BLaER1 treated with 17β-estradiol and CSF1 and Interleukin-3, amounts not matched to agents 10 nM and 100 nM (cell line): ENCODE measurements at regions not wholly inside any gene's neighbourhood (a gene's known extent, or its start where the extent isn't known, plus 50 kb on each side); places are given as distances from the start of the nearest gene placed in this dataset.

Experiments used
- H3K27ac ChIP-seq, 11 experiments: shearing (Covaris generic); formaldehyde crosslinking; 2 replicates each; pipeline ENCODE4 v1.8.1; 2022
- H3K27me3 ChIP-seq, 11 experiments: shearing (Covaris generic); formaldehyde crosslinking; 2 replicates each; pipeline ENCODE4 v1.8.1; 2022
- H3K36me3 ChIP-seq, 11 experiments: shearing (Covaris generic); formaldehyde crosslinking; 2 replicates each; pipeline ENCODE4 v1.8.1; 2022
- H3K4me1 ChIP-seq, 10 experiments: shearing (Covaris generic); formaldehyde crosslinking; 2 replicates each; pipeline ENCODE4 v1.8.1; 2022
- H3K4me2 ChIP-seq, 11 experiments: shearing (Covaris generic); formaldehyde crosslinking; 2 replicates each; pipeline ENCODE4 v1.8.1; 2022
- H3K4me3 ChIP-seq, 10 experiments: shearing (Covaris generic); formaldehyde crosslinking; 2 replicates each; pipeline ENCODE4 v1.8.1; 2022
- H3K9ac ChIP-seq, 11 experiments: shearing (Covaris generic); formaldehyde crosslinking; 2 replicates each; pipeline ENCODE4 v1.8.1; 2022
- H3K9me3 ChIP-seq, 11 experiments: shearing (Covaris generic); formaldehyde crosslinking; replicated peaks in 1 of 11; 2 replicates each; pipeline ENCODE4 v1.8.1; 2022
- H4K20me1 ChIP-seq, 11 experiments: shearing (Covaris generic); formaldehyde crosslinking; 2 replicates each; pipeline ENCODE4 v1.8.1; 2022
- Cebpa-rat ChIP-seq, 11 experiments: shearing (Covaris generic); IDR thresholded peaks; 2 replicates each; pipeline ENCODE4 v1.8.1; 2022

GRCh38 chr18:56038171-56039030 lies 450.4 kb upstream of the TCF4 start:
- H3K36me3 ChIP-seq, result no peaks in the 10 kb centered on the region
- H4K20me1 ChIP-seq, result no peaks in the 10 kb centered on the region
- peaks cover 9 to 31% (median 17%) of the 10 kb centered on the region in 11 experiments for H3K9me3 ChIP-seq
- no peak overlapping the region for H3K9ac ChIP-seq
- no peak overlapping the region for H3K4me3 ChIP-seq
- H3K27me3 ChIP-seq, result no peaks in the 10 kb centered on the region
- H3K4me1 ChIP-seq, result peaks cover 0 to 17% (median 8%) of the 10 kb centered on the region in 10 experiments; a peak in 14 of 20 replicates
- H3K4me2 ChIP-seq, result peak overlapping the region in 8 of 11 experiments; percentile 18 to 61 (median 38); a peak in 15 of 22 replicates
- no peak overlapping the region; a peak in 1 of 22 replicates for H3K27ac ChIP-seq
- TF ChIP-seq Cebpa-rat (IDR thresholded peaks at IDR 0.05), result no peak

GRCh38 chr18:56036741-56037140 lies 448.7 kb upstream of the TCF4 start:
- Histone ChIP-seq H3K9me3 (peaks cover 21 to 46% (median 33%) of the 10 kb centered on the region in 11 experiments), H3K4me3 (no peak overlapping the region), H3K27me3 (no peaks in the 10 kb centered on the region), H4K20me1 (no peaks in the 10 kb centered on the region), H3K9ac (no peak overlapping the region), H3K4me1 (peaks cover 0 to 17% (median 8%) of the 10 kb centered on the region in 10 experiments; a peak in 14 of 20 replicates), H3K36me3 (no peaks in the 10 kb centered on the region), H3K4me2 (no peak overlapping the region), H3K27ac (no peak overlapping the region)
- TF ChIP-seq Cebpa-rat (IDR thresholded peaks at IDR 0.05), result no peak

- Histone ChIP-seq H4K20me1 (no peaks in the 10 kb centered on the region), H3K36me3 (no peaks in the 10 kb centered on the region), H3K4me2 (no peak overlapping the region), H3K9me3 (peaks cover 21 to 46% (median 33%) of the 10 kb centered on the region in 11 experiments), H3K27me3 (no peaks in the 10 kb centered on the region), H3K4me3 (no peak overlapping the region), H3K9ac (no peak overlapping the region), H3K4me1 (peaks cover 0 to 17% (median 8%) of the 10 kb centered on the region in 10 experiments; a peak in 14 of 20 replicates), H3K27ac (no peak overlapping the region)
- no peak for TF ChIP-seq Cebpa-rat (IDR thresholded peaks at IDR 0.05)
These were observed 447.6 kb upstream of the TCF4 start for GRCh38 chr18:56035546-56035945.

GRCh38 chr18:56034949-56035348 lies 447.0 kb upstream of the TCF4 start:
- Histone ChIP-seq H3K27ac (no peak overlapping the region), H3K4me1 (peaks cover 0 to 17% (median 8%) of the 10 kb centered on the region in 10 experiments; a peak in 14 of 20 replicates), H3K36me3 (no peaks in the 10 kb centered on the region), H3K27me3 (no peaks in the 10 kb centered on the region), H4K20me1 (no peaks in the 10 kb centered on the region), H3K4me3 (no peak overlapping the region), H3K4me2 (no peak overlapping the region), H3K9me3 (peaks cover 21 to 46% (median 33%) of the 10 kb centered on the region in 11 experiments), H3K9ac (no peak overlapping the region)
- TF ChIP-seq Cebpa-rat (IDR thresholded peaks at IDR 0.05), result no peak

- H3K9ac ChIP-seq, result no peak overlapping the region
- H3K9me3 ChIP-seq, result peaks cover 21 to 39% (median 29%) of the 10 kb centered on the region in 11 experiments
- no peaks in the 10 kb centered on the region for H3K27me3 ChIP-seq
- H3K4me3 ChIP-seq, result no peak overlapping the region
- no peak overlapping the region for H3K27ac ChIP-seq
- no peak overlapping the region for H3K4me2 ChIP-seq
- no peak for TF ChIP-seq Cebpa-rat (IDR thresholded peaks at IDR 0.05)
- H3K4me1 ChIP-seq, result no peaks in the 10 kb centered on the region
- H3K36me3 ChIP-seq, result no peaks in the 10 kb centered on the region
- H4K20me1 ChIP-seq, result no peaks in the 10 kb centered on the region
These were observed 442.1 kb upstream of the TCF4 start for GRCh38 chr18:56030060-56030459.

- no peak overlapping the region for H3K4me2 ChIP-seq
- no peaks in the 10 kb centered on the region for H3K36me3 ChIP-seq
- no peak for TF ChIP-seq Cebpa-rat (IDR thresholded peaks at IDR 0.05)
- H3K9me3 ChIP-seq, result peaks cover 13 to 23% (median 16%) of the 10 kb centered on the region in 11 experiments
- H3K27ac ChIP-seq, result no peak overlapping the region
- no peaks in the 10 kb centered on the region for H4K20me1 ChIP-seq
- no peaks in the 10 kb centered on the region for H3K27me3 ChIP-seq
- no peak overlapping the region for H3K9ac ChIP-seq
- no peaks in the 10 kb centered on the region for H3K4me1 ChIP-seq
- H3K4me3 ChIP-seq, result no peak overlapping the region
These were observed 440.5 kb upstream of the TCF4 start for GRCh38 chr18:56028514-56028913.

- no peak overlapping the region for H3K27ac ChIP-seq
These were observed 438.5 kb upstream of the TCF4 start for GRCh38 chr18:56026509-56026908.

GRCh38 chr18:56021809-56022195 lies 433.8 kb upstream of the TCF4 start:
- Histone ChIP-seq H3K4me1 (peaks cover 0 to 10% (median 8%) of the 10 kb centered on the region in 10 experiments; a peak in 12 of 20 replicates), H3K36me3 (no peaks in the 10 kb centered on the region), H3K4me2 (no peak overlapping the region), H3K9me3 (peaks cover 5 to 22% (median 12%) of the 10 kb centered on the region in 11 experiments; a peak in 13 of 22 replicates), H4K20me1 (no peaks in the 10 kb centered on the region), H3K27me3 (no peaks in the 10 kb centered on the region), H3K9ac (no peak overlapping the region), H3K4me3 (no peak overlapping the region), H3K27ac (no peak overlapping the region)
- TF ChIP-seq Cebpa-rat (IDR thresholded peaks at IDR 0.05), result no peak

More at GRCh38 chr18:56026509-56026908, 438.5 kb upstream of the TCF4 start:
- Histone ChIP-seq H3K9ac (no peak overlapping the region), H3K36me3 (no peaks in the 10 kb centered on the region), H3K4me2 (no peak overlapping the region), H3K4me1 (no peaks in the 10 kb centered on the region), H3K4me3 (no peak overlapping the region), H4K20me1 (no peaks in the 10 kb centered on the region), H3K27me3 (no peaks in the 10 kb centered on the region), H3K9me3 (peaks cover 0 to 8% (median 4%) of the 10 kb centered on the region in 11 experiments; a peak in 1 of 22 replicates)
- TF ChIP-seq Cebpa-rat (IDR thresholded peaks at IDR 0.05), result no peak

GRCh38 chr18:56021136-56021808 lies 433.3 kb upstream of the TCF4 start:
- Histone ChIP-seq H3K9me3 (peaks cover 5 to 22% (median 12%) of the 10 kb centered on the region in 11 experiments; a peak in 13 of 22 replicates), H3K4me3 (no peak overlapping the region), H3K27ac (no peak overlapping the region), H3K9ac (no peak overlapping the region), H3K27me3 (no peaks in the 10 kb centered on the region), H3K4me1 (peaks cover 0 to 10% (median 8%) of the 10 kb centered on the region in 10 experiments; a peak in 12 of 20 replicates), H3K36me3 (no peaks in the 10 kb centered on the region), H4K20me1 (no peaks in the 10 kb centered on the region), H3K4me2 (no peak overlapping the region)
- no peak for TF ChIP-seq Cebpa-rat (IDR thresholded peaks at IDR 0.05)
